Vagina (tissue), 2 donors: ENCODE measurements at regions not wholly inside any gene's neighbourhood (a gene's known extent, or its start where the extent isn't known, plus 50 kb on each side); places are given as distances from the start of the nearest gene placed in this dataset.

Experiments
- DNase-seq, 2 donors: peaks; one replicate each; pipeline ENCODE4 v3.0.0-alpha.2; 2017; ENCODE audit errors: extremely low spot score in 2 of 2
- H3K27ac ChIP-seq: fragments of 200-600 bp; sonication (generic); one replicate; pipeline ENCODE4 v1.5.1; 2019
- H3K27me3 ChIP-seq: fragments of 200-600 bp; sonication (generic); one replicate; pipeline ENCODE4 v1.5.1; 2019
- H3K36me3 ChIP-seq, 2 donors: fragments of 200-600 bp; sonication (generic); one replicate each; pipeline ENCODE4 v1.5.1; 2017 to 2019
- H3K4me1 ChIP-seq: fragments of 200-600 bp; sonication (generic); one replicate; pipeline ENCODE4 v1.5.1; 2019
- H3K4me3 ChIP-seq, 2 donors: fragments of 200-600 bp; sonication (generic); 1 replicate in 1 of 2; 2 replicates in 1 of 2; pipeline ENCODE4 v1.5.1; 2016 to 2019
- H3K9me3 ChIP-seq: fragments of 200-600 bp; sonication (generic); one replicate; pipeline ENCODE4 v1.5.1; 2019
- CTCF ChIP-seq, 3 experiments: fragments of 450-650 bp in 2 of 3; fragments of 200-600 bp in 1 of 3; sonication (generic) in 1 of 3; IDR thresholded peaks; one replicate each; pipeline ENCODE4 v1.5.1; 2017 to 2019; ENCODE audit warnings: antibody characterized with exemption in 3 of 3, mild to moderate bottlenecking in 2 of 3, moderate library complexity in 2 of 3
- POLR2A ChIP-seq, 2 donors: fragments of 450-650 bp; IDR thresholded peaks; one replicate each; pipeline ENCODE4 v1.6.1; 2017; ENCODE audit warnings: antibody characterized with exemption in 2 of 2, mild to moderate bottlenecking in 2 of 2, moderate library complexity in 2 of 2
- POLR2AphosphoS5 ChIP-seq, 2 donors: sonication (generic); formaldehyde crosslinking; IDR thresholded peaks; one replicate each; pipeline ENCODE4 v1.9.0; 2017; ENCODE audit warnings: antibody characterized with exemption in 2 of 2, mild to moderate bottlenecking in 2 of 2, low read depth in 1 of 2; ENCODE audit not compliant: insufficient read depth in 1 of 2
- intact Hi-C: fragments of 100-400 bp; cut with DNase I; formaldehyde crosslinking; loops from one replicate; pipeline ENCODE4 v1.15.1; 2023

- Histone ChIP-seq H3K27me3 (no peaks in the 10 kb centered on the region), H3K9me3 (no peaks in the 10 kb centered on the region), H3K27ac (no peak overlapping the region), H3K4me1 (no peaks in the 10 kb centered on the region), H3K4me3 (no peak overlapping the region), H3K36me3 (no peaks in the 10 kb centered on the region)
- no peak for TF ChIP-seq CTCF (IDR thresholded peaks at IDR 0.05)
- no peak for TF ChIP-seq POLR2A (IDR thresholded peaks at IDR 0.05)
- TF ChIP-seq POLR2AphosphoS5 (IDR thresholded peaks at IDR 0.05; ENCODE audit: insufficient read depth in 1 of 2, low read depth in 1 of 2): no peak
- DNase-seq: no peak
- intact Hi-C loops: no loop called here
Observed at GRCh38 chr17:33463887-33464286, 170.8 kb upstream of the ASIC2 start.

GRCh38 chr17:33464669-33465280 is 171.7 kb upstream of the ASIC2 start:
- intact Hi-C loops: no loop called here
- H3K9me3 ChIP-seq: no peaks in the 10 kb centered on the region
- TF ChIP-seq CTCF (IDR thresholded peaks at IDR 0.05): no peak
- no peak for TF ChIP-seq POLR2A (IDR thresholded peaks at IDR 0.05)
- no peak for TF ChIP-seq POLR2AphosphoS5 (IDR thresholded peaks at IDR 0.05; ENCODE audit: insufficient read depth in 1 of 2, low read depth in 1 of 2)
- H3K27me3 ChIP-seq: no peaks in the 10 kb centered on the region
- no peak overlapping the region for H3K27ac ChIP-seq
- no peaks in the 10 kb centered on the region for H3K4me1 ChIP-seq
- no peak for DNase-seq
- no peak overlapping the region for H3K4me3 ChIP-seq
- H3K36me3 ChIP-seq: no peaks in the 10 kb centered on the region

- intact Hi-C loops: no loop called here
- no peak overlapping the region for H3K4me3 ChIP-seq
- H3K27me3 ChIP-seq: no peaks in the 10 kb centered on the region
- H3K36me3 ChIP-seq: no peaks in the 10 kb centered on the region
- no peak for TF ChIP-seq POLR2A (IDR thresholded peaks at IDR 0.05)
- no peak for TF ChIP-seq CTCF (IDR thresholded peaks at IDR 0.05)
- no peak for TF ChIP-seq POLR2AphosphoS5 (IDR thresholded peaks at IDR 0.05; ENCODE audit: insufficient read depth in 1 of 2, low read depth in 1 of 2)
- peak overlapping the region; percentile 17 for H3K27ac ChIP-seq
- H3K4me1 ChIP-seq: peaks cover 5% of the 10 kb centered on the region
- DNase-seq: no peak
- no peaks in the 10 kb centered on the region for H3K9me3 ChIP-seq
Observed at GRCh38 chr17:33469421-33469820, 176.3 kb upstream of the ASIC2 start.

- H3K9me3 ChIP-seq: no peaks in the 10 kb centered on the region
- H3K27ac ChIP-seq: peak overlapping the region; percentile 17
- TF ChIP-seq POLR2AphosphoS5 (IDR thresholded peaks at IDR 0.05; ENCODE audit: insufficient read depth in 1 of 2, low read depth in 1 of 2): no peak
- no peak for TF ChIP-seq CTCF (IDR thresholded peaks at IDR 0.05)
- no peak for TF ChIP-seq POLR2A (IDR thresholded peaks at IDR 0.05)
- no peak overlapping the region for H3K4me3 ChIP-seq
- H3K36me3 ChIP-seq: no peaks in the 10 kb centered on the region
- DNase-seq: peak in 1 of 2 donors; percentile 89
- intact Hi-C loops: no loop called here
- peaks cover 5% of the 10 kb centered on the region for H3K4me1 ChIP-seq
- H3K27me3 ChIP-seq: no peaks in the 10 kb centered on the region
Observed at GRCh38 chr17:33469911-33470310, 176.8 kb upstream of the ASIC2 start.

- Histone ChIP-seq H3K4me1 (peaks cover 5% of the 10 kb centered on the region), H3K36me3 (no peaks in the 10 kb centered on the region), H3K4me3 (no peak overlapping the region), H3K9me3 (no peaks in the 10 kb centered on the region), H3K27me3 (no peaks in the 10 kb centered on the region), H3K27ac (no peak overlapping the region)
- no peak for DNase-seq
- TF ChIP-seq POLR2A (IDR thresholded peaks at IDR 0.05): no peak
- no peak for TF ChIP-seq POLR2AphosphoS5 (IDR thresholded peaks at IDR 0.05; ENCODE audit: insufficient read depth in 1 of 2, low read depth in 1 of 2)
- TF ChIP-seq CTCF (IDR thresholded peaks at IDR 0.05): no peak
- intact Hi-C loops: no loop called here
Observed at GRCh38 chr17:33473061-33473460, 180.0 kb upstream of the ASIC2 start.
